ENCODE measurements at regions not wholly inside any gene's neighbourhood (a gene's known extent, or its start where the extent isn't known, plus 50 kb on each side); places are given as distances from the start of the nearest gene placed in this dataset.

DNA sequence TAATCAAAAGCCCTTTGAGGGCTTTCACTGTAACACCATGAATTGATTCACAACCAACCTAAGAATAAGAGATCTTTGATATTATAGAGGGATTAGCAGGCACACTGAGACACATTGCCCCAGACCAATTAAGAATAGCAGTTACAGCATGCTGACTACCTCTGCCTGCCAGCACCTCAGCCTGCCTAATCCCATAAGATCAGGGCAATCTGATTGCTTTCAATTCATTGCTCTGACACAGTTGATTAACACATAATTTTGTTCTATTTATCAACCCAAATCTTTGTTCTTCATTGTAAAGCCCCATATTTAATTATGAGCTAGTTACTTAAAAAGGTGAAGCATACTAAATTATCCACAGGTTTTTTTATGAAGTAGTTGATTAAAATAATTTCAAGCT, 548.8 kb upstream of the ZP4 start:
- Histone ChIP-seq H3K4me1 (ENCODE audit: insufficient read depth, low read length) (no peaks in the 10 kb centered on the region), H2BK20ac (ENCODE audit: low read depth, low read length, poor library complexity, severe bottlenecking) (no peak overlapping the region), H3K27me3 (ENCODE audit: insufficient read depth, low read length) (no peaks in the 10 kb centered on the region), H3K4ac (ENCODE audit: low read depth, low read length) (no peak overlapping the region), H3K23me2 (ENCODE audit: insufficient read length, low read depth, low read length, poor library complexity, severe bottlenecking) (no peaks in the 10 kb centered on the region), H2BK120ac (ENCODE audit: low read depth, low read length, poor library complexity, severe bottlenecking) (no peak overlapping the region), H4K20me1 (ENCODE audit: control insufficient read depth, insufficient read depth, insufficient read length) (no peaks in the 10 kb centered on the region), H3K9ac (ENCODE audit: extremely low read depth, insufficient read length, low read length) (no peak overlapping the region), H3K14ac (ENCODE audit: insufficient read depth, low read length) (no peak overlapping the region), H3K27ac (ENCODE audit: insufficient read length, low read depth, low read length) (no peak overlapping the region), H3K9me3 (ENCODE audit: control insufficient read depth, low read depth, low read length) (no peaks in the 10 kb centered on the region), H4K91ac (ENCODE audit: insufficient read length, low read depth, low read length) (no peak overlapping the region), H3K23ac (ENCODE audit: insufficient read length, low read depth, low read length) (no peak overlapping the region), H3K56ac (ENCODE audit: insufficient read length, low read depth, low read length) (no peak overlapping the region), H3K79me1 (ENCODE audit: insufficient read depth, low read depth, low read length, poor library complexity, severe bottlenecking) (no peaks in the 10 kb centered on the region), H3K4me2 (ENCODE audit: insufficient read depth, insufficient read length, low read length) (no peak overlapping the region), H3K18ac (ENCODE audit: insufficient read length, low read depth, low read length) (no peak overlapping the region), H2BK15ac (ENCODE audit: low read depth, low read length) (no peak overlapping the region), H2AFZ (ENCODE audit: low read length) (no peak overlapping the region), H4K5ac (ENCODE audit: insufficient read length, low read depth, low read length) (no peak overlapping the region), H2BK12ac (ENCODE audit: insufficient read length, low read depth, low read length) (no peak overlapping the region), H2BK5ac (ENCODE audit: insufficient read length, low read length) (no peak overlapping the region), H3T11ph (ENCODE audit: low read length) (no peak overlapping the region), H4K8ac (replicated peaks; ENCODE audit: insufficient read length, low read depth, low read length) (no peak overlapping the region), H3K79me2 (ENCODE audit: insufficient read depth, low read length) (no peaks in the 10 kb centered on the region), H2AK5ac (ENCODE audit: insufficient read length, low read length) (no peak overlapping the region)
- Mint-ChIP-seq H3K4me1 (peaks cover 10 to 11% of the 10 kb centered on the region in 2 experiments; a peak in 3 of 4 replicates), H3K36me3 (ENCODE audit: insufficient read depth in 1 of 3, low read depth in 3 of 3) (peaks cover 0 to 2% (median 0%) of the 10 kb centered on the region in 3 experiments; a peak in 1 of 7 replicates), H3K27ac (no peak overlapping the region), H3K9me3 (no peaks in the 10 kb centered on the region; a peak in 2 of 5 replicates), H3K27me3 (ENCODE audit: low read depth) (no peaks in the 10 kb centered on the region), H3K4me3 (no peak overlapping the region)
- DNase-seq: no peak
- no peak for TF ChIP-seq CTCF (conservative IDR thresholded peaks at IDR 0.05)
